Neural cell (in vitro differentiated cells): ENCODE measurements at regions not wholly inside any gene's neighbourhood (a gene's known extent, or its start where the extent isn't known, plus 50 kb on each side); places are given as distances from the start of the nearest gene placed in this dataset.

Experiments
- H2AFZ ChIP-seq: fragments of 200-600, 300-800 bp; sonication (generic), shearing (Covaris generic); 2 replicates; pipeline ENCODE4 v1.6.0; 2014; ENCODE audit warnings: low read depth, mild to moderate bottlenecking, antibody characterized with exemption, low read length, moderate library complexity
- H3F3A ChIP-seq: fragments of 200-600 bp; shearing (Covaris generic); 2 replicates; pipeline ENCODE4 v1.6.1; 2016; ENCODE audit warnings: mild to moderate bottlenecking, moderate library complexity, mixed read lengths, antibody characterized with exemption, low read length; ENCODE audit not compliant: insufficient read depth, poor library complexity, severe bottlenecking
- H3K27ac ChIP-seq: fragments of 200-600, 300-800 bp; sonication (generic), shearing (Covaris generic); 2 replicates; pipeline ENCODE4 v1.5.1; 2014; ENCODE audit warnings: mild to moderate bottlenecking, low read length, moderate library complexity
- H3K27me3 ChIP-seq: fragments of 300-800, 200-600 bp; sonication (generic), shearing (Covaris generic); 2 replicates; pipeline ENCODE4 v1.6.0; 2014; ENCODE audit warnings: mild to moderate bottlenecking, low read depth, low read length, moderate library complexity; ENCODE audit not compliant: insufficient read depth
- H3K36me3 ChIP-seq: fragments of 300-800, 200-600 bp; sonication (generic), shearing (Covaris generic); 2 replicates; pipeline ENCODE4 v1.5.1; 2014; ENCODE audit warnings: mild to moderate bottlenecking, antibody characterized with exemption, low read length, moderate library complexity; ENCODE audit not compliant: insufficient read depth
- H3K4me2 ChIP-seq: fragments of 300-800, 200-600 bp; sonication (generic), shearing (Covaris generic); 2 replicates; pipeline ENCODE4 v1.6.0; 2014; ENCODE audit warnings: mild to moderate bottlenecking, low read length
- H3K4me3 ChIP-seq: fragments of 300-800, 200-600 bp; sonication (generic), shearing (Covaris generic); 2 replicates; pipeline ENCODE4 v1.5.1; 2014; ENCODE audit warnings: mild to moderate bottlenecking, low read length, moderate library complexity
- H3K79me2 ChIP-seq: fragments of 200-600 bp; shearing (Covaris generic); replicated peaks from 2 replicates; pipeline ENCODE4 v1.6.0; 2014; ENCODE audit warnings: mild to moderate bottlenecking, low read length, moderate library complexity; ENCODE audit not compliant: insufficient read depth
- H3K9ac ChIP-seq: fragments of 300-800, 200-600 bp; sonication (generic), shearing (Covaris generic); 2 replicates; pipeline ENCODE4 v1.6.1; 2016; ENCODE audit warnings: mild to moderate bottlenecking, low read length, mixed read lengths
- H3K9me2 ChIP-seq: fragments of 200-600 bp; shearing (Covaris generic); 2 replicates; pipeline ENCODE4 v1.6.1; 2016; ENCODE audit warnings: mild to moderate bottlenecking, low read length, mixed read lengths; ENCODE audit not compliant: insufficient read depth
- H3K9me3 ChIP-seq: fragments of 200-600, 300-800 bp; sonication (generic), shearing (Covaris generic); 2 replicates; pipeline ENCODE4 v1.6.1; 2016; ENCODE audit warnings: mild to moderate bottlenecking, mixed run types, low read length, moderate library complexity, mixed read lengths
- H4K20me1 ChIP-seq: fragments of 200-600 bp; shearing (Covaris generic); 2 replicates; pipeline ENCODE4 v1.6.1; 2016; ENCODE audit warnings: mild to moderate bottlenecking, mixed run types; ENCODE audit not compliant: insufficient read depth
- CTCF ChIP-seq: fragments of 450-650 bp; IDR thresholded peaks from 2 replicates; pipeline ENCODE4 v1.5.1; 2014; ENCODE audit warnings: antibody characterized with exemption, mild to moderate bottlenecking, moderate library complexity; ENCODE audit not compliant: poor library complexity, severe bottlenecking
- EP300 ChIP-seq: fragments of 450-650 bp; conservative IDR thresholded peaks from 2 replicates; pipeline ENCODE4 v1.6.1; 2014; ENCODE audit warnings: antibody characterized with exemption, mild to moderate bottlenecking, moderate library complexity; ENCODE audit not compliant: poor library complexity, severe bottlenecking
- EZH2 ChIP-seq: fragments of 200-600, 300-800 bp; shearing (Covaris generic), sonication (generic); IDR thresholded peaks from 2 replicates; pipeline ENCODE4 v1.6.1; 2014; ENCODE audit warnings: antibody characterized with exemption, low read length, borderline replicate concordance, mild to moderate bottlenecking; ENCODE audit not compliant: insufficient read depth, poor library complexity, severe bottlenecking
- MXI1 ChIP-seq: fragments of 450-650 bp; conservative IDR thresholded peaks from 2 replicates; pipeline ENCODE4 v1.6.1; 2014; ENCODE audit warnings: antibody characterized with exemption, mild to moderate bottlenecking; ENCODE audit not compliant: poor library complexity, severe bottlenecking
- POLR2AphosphoS5 ChIP-seq: IDR thresholded peaks from 2 replicates; pipeline ENCODE4 v1.6.1; 2012
- RAD21 ChIP-seq: fragments of 450-650 bp; conservative IDR thresholded peaks from 2 replicates; pipeline ENCODE4 v1.6.1; 2014; ENCODE audit warnings: antibody characterized with exemption, mild to moderate bottlenecking, moderate library complexity
- REST ChIP-seq: IDR thresholded peaks from 2 replicates; pipeline ENCODE4 v1.6.1; 2012; ENCODE audit warnings: borderline replicate concordance
- SMC3 ChIP-seq: fragments of 450-650 bp; conservative IDR thresholded peaks from 2 replicates; pipeline ENCODE4 v1.6.1; 2014; ENCODE audit warnings: antibody characterized with exemption, mild to moderate bottlenecking, moderate library complexity; ENCODE audit not compliant: poor library complexity
- TAF1 ChIP-seq: IDR thresholded peaks from 2 replicates; pipeline ENCODE4 v1.6.1; 2012; ENCODE audit warnings: low read depth

- no peaks in the 10 kb centered on the region for H3K79me2 ChIP-seq
- no peak for TF ChIP-seq MXI1
- no peak for TF ChIP-seq RAD21
- TF ChIP-seq EP300 = no peak
- no peak for TF ChIP-seq CTCF
- no peak for TF ChIP-seq POLR2AphosphoS5
- no peak for TF ChIP-seq SMC3
- no peak for TF ChIP-seq EZH2
- no peak for TF ChIP-seq TAF1
Observed at GRCh38 chr17:72039490-72039889, 81.3 kb upstream of the SOX9 start.

GRCh38 chr17:72046178-72046577 lies 74.6 kb upstream of the SOX9 start:
- Histone ChIP-seq H3K36me3 (no peaks in the 10 kb centered on the region), H3F3A (no peaks in the 10 kb centered on the region), H3K4me3 (no peak overlapping the region), H3K9me2 (no peaks in the 10 kb centered on the region), H4K20me1 (no peaks in the 10 kb centered on the region), H3K27me3 (no peaks in the 10 kb centered on the region), H3K79me2 (no peaks in the 10 kb centered on the region), H3K9me3 (no peaks in the 10 kb centered on the region), H2AFZ (no peak overlapping the region), H3K27ac (no peak overlapping the region), H3K4me2 (no peak overlapping the region), H3K9ac (no peak overlapping the region)
- no peak for TF ChIP-seq EZH2
- no peak for TF ChIP-seq REST
- TF ChIP-seq EP300 = no peak
- no peak for TF ChIP-seq CTCF
- no peak for TF ChIP-seq TAF1
- no peak for TF ChIP-seq POLR2AphosphoS5
- TF ChIP-seq RAD21 = no peak
- no peak for TF ChIP-seq MXI1
- no peak for TF ChIP-seq SMC3

More at GRCh38 chr17:72039490-72039889, 81.3 kb upstream of the SOX9 start:
- H3K36me3 ChIP-seq = no peaks in the 10 kb centered on the region
- no peak overlapping the region for H3K9ac ChIP-seq
- no peak overlapping the region for H3K4me2 ChIP-seq
- no peaks in the 10 kb centered on the region for H4K20me1 ChIP-seq
- H3K27ac ChIP-seq = no peak overlapping the region
- H3K4me3 ChIP-seq = no peak overlapping the region
- no peaks in the 10 kb centered on the region for H3F3A ChIP-seq
- H2AFZ ChIP-seq = no peak overlapping the region
- no peaks in the 10 kb centered on the region for H3K9me2 ChIP-seq
- no peaks in the 10 kb centered on the region for H3K27me3 ChIP-seq
- H3K9me3 ChIP-seq = no peaks in the 10 kb centered on the region
